GM12878 (cell line): ENCODE measurements at regions not wholly inside any gene's neighbourhood (a gene's known extent, or its start where the extent isn't known, plus 50 kb on each side); places are given as distances from the start of the nearest gene placed in this dataset.

Experiments
- CEBPB ChIP-seq, 2 experiments: fragments of 150-350 bp in 1 of 2; IDR thresholded peaks; 2 replicates each; pipeline ENCODE4 v1.6.1; 2012 to 2014; ENCODE audit warnings: low read depth in 2 of 2, low read length in 2 of 2, borderline replicate concordance in 1 of 2, inconsistent platforms in 1 of 2
- JUND ChIP-seq: IDR thresholded peaks from 2 replicates; pipeline ENCODE4 v1.6.1; 2012; ENCODE audit warnings: low read depth, mild to moderate bottlenecking, low read length, improper control_type of control experiment, moderate library complexity
- MTA3 ChIP-seq: IDR thresholded peaks from 2 replicates; pipeline ENCODE4 v1.6.1; 2012; ENCODE audit warnings: low read length, inconsistent platforms, borderline replicate concordance
- TF ChIP-seq, protein P1 (sequence below), 3 experiments: IDR thresholded peaks in 2 of 3; conservative IDR thresholded peaks in 1 of 3; 2 replicates each; pipeline ENCODE4 v1.5.1; 2011; ENCODE audit warnings: low read depth in 3 of 3, low read length in 3 of 3, mild to moderate bottlenecking in 3 of 3, control low read depth in 2 of 3, moderate library complexity in 2 of 3, inconsistent platforms in 1 of 3, mixed read lengths in 1 of 3; ENCODE audit not compliant: control insufficient read depth in 2 of 3, insufficient read depth in 1 of 3; ENCODE audit errors: extremely low read depth in 1 of 3

DNA sequence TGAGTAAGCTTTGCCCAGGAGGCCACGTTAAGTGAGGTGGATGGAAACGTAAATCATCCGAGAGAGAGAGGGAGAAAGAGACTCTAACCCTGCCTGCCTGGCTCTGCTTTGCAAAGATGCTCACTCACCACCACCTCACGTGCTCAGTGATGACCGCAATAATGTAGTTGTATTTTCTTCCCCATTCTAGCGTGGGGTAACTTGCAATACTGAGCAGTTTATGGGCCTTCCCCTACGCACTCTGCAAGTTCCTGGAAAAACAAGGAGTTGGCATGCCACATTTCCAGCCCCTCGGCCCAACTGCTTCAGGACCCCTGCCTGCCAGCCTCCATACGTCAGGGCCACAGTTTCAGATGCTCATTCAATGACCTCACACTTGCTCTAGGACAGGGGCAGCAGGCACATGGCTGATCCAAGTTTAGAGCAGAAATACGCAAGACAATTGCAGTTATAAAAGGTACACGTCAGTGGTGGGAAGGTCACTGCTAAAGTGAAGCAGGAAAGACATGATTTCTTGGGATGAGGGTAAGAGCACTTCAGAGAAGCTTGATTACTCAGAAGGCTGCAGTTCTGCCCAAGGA lies 112.5 kb upstream of the RAB4A start:
- TF ChIP-seq, protein P1, sequence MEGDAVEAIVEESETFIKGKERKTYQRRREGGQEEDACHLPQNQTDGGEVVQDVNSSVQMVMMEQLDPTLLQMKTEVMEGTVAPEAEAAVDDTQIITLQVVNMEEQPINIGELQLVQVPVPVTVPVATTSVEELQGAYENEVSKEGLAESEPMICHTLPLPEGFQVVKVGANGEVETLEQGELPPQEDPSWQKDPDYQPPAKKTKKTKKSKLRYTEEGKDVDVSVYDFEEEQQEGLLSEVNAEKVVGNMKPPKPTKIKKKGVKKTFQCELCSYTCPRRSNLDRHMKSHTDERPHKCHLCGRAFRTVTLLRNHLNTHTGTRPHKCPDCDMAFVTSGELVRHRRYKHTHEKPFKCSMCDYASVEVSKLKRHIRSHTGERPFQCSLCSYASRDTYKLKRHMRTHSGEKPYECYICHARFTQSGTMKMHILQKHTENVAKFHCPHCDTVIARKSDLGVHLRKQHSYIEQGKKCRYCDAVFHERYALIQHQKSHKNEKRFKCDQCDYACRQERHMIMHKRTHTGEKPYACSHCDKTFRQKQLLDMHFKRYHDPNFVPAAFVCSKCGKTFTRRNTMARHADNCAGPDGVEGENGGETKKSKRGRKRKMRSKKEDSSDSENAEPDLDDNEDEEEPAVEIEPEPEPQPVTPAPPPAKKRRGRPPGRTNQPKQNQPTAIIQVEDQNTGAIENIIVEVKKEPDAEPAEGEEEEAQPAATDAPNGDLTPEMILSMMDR (IDR thresholded peaks at IDR 0.05 in 2 of 3, conservative IDR thresholded peaks at IDR 0.05 in 1 of 3; ENCODE audit: control insufficient read depth in 2 of 3, extremely low read depth in 1 of 3, insufficient read depth in 1 of 3, low read depth in 3 of 3, low read length in 3 of 3) = no peak
- no peak for TF ChIP-seq MTA3
- TF ChIP-seq CEBPB (IDR thresholded peaks at IDR 0.05; ENCODE audit: borderline replicate concordance in 1 of 2, low read depth in 2 of 2, low read length in 2 of 2) = no peak
- TF ChIP-seq JUND = no peak
